Hematopoietic multipotent progenitor cell treated with erythropoietin and hydrocortisone succinate and interleukin-3 and kit ligand, for 17 days (in vitro differentiated cells): ENCODE measurements at regions not wholly inside any gene's neighbourhood (a gene's known extent, or its start where the extent isn't known, plus 50 kb on each side); places are given as distances from the start of the nearest gene placed in this dataset.
"Not testable (repeated sequence)": the region's sequence is repeated elsewhere in the genome, so short reads cannot be mapped to it uniquely, and the experiment has no call there.

Experiments used
- DNase-seq: peaks from one replicate; pipeline ENCODE4 v3.0.0-alpha.2; 2015; ENCODE audit warnings: low spot score

DNA sequence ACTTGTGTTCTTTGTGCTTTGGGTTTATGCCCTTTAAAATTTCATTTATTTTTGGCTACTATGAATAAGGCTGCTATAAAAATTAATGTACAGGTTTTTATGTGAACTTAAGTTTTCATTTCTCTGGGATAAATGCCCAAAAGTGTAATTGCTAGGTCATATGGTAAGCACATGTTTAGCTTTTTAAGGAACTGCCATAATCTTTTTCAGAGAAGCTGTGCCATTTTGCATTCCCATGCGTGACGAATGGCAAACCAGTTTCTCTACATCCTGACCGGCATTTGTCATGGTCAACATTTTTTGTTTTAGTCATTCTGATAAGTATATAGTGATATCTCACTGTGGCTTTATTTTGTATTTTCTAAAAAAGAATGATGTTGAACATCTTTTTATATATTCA is 236.0 kb upstream of the SGK1 start:
- no peak for DNase-seq

DNA sequence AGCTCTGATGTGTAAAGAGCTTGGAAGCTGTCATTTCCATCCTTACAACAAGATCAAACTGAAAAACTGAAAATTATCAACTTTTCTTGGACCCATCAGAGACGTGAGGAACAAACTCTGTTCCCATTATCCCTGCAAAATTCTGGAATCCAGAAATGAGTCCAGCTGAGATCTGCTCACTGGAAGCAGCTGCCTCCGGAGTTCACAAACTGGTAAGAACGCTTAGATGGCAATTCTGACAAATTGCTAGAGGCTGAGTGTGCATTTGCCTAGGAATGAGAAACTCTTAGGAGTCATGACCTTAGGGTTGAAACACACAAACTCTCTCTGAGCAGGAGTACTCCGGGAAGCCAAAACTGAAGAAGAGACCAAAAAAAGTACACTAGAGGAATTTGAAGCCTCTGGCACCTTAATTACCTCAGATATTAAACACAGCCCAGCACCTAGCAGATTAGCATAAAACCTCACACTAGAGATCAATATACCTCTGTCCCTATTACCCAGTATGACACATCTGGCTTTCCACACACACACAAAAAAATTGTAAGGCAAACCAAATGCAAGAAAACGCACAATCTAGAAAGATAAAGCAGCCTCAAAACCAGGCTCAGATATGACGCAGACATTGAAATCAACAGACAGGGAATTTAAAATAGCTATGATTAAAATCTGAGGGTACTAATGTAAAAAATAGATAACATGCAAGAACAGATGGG is 233.5 kb upstream of the SGK1 start:
- no peak for DNase-seq

DNA sequence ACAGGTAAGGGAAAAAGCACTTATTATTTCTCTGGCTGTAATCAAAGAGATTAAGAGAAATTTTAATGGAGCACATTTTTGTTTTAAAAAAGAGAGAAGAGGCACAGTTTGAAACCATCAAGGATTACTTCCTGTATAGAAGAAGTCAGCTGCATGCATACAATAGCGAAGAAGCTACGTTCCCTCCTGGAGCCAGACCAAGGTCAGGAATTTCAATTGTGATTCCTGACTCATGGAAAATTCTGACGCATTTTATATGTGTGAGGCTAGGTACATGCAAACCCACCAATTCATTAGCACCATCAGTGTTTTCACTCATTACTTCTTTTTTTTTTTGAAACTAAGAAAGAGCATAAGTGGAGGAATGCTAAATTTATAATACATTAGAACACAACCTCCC is 232.7 kb upstream of the SGK1 start:
- DNase-seq: no peak

DNA sequence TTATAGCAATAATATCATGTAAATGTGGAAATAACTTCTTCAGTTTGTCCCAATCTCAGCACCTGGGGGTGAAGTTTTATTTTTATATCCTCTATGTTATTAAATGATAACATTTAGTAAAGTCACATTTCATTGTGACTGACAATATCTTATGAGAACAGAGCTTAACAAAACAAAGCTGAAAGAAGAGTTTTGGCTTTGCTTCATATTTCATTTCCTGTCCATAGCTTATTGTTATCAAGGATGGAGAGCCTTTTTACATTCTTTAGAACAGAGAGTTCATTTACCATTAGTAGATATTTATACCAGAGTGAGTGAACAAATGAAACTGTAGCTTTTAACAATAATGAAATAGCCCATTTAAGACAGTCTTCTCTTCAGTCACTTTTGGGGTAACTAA is 231.9 kb upstream of the SGK1 start:
- no peak for DNase-seq

DNA sequence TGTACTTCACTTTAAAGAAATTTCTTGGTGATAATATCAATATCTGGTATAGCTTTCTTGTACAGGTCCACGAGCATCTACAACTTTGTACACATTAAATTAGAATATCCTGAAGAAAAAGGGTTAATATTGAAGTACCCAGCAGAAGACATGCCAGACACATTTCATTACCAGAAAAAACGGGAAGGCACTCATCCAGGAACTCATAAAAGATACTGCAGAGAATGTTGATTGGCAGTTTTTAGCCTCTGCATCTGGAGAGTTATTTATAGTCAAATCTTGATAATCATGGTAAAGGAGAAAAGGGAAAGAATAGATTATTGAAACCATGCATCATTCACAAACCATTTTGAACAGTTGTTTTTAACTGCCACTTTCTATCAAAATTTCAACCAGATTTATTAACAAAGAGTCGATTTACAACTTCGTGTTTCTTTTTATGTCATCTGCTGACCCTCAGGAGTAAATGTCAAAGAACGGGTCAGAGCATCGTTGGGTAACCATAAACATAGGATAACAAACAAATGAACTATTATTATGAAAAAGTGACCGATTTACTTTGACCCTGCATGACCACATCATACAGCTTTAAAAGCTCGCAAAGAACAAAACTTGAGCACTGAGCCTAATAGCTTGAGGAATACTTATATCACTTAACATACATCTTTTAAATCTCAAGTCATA is 229.2 kb upstream of the SGK1 start:
- DNase-seq: no peak

DNA sequence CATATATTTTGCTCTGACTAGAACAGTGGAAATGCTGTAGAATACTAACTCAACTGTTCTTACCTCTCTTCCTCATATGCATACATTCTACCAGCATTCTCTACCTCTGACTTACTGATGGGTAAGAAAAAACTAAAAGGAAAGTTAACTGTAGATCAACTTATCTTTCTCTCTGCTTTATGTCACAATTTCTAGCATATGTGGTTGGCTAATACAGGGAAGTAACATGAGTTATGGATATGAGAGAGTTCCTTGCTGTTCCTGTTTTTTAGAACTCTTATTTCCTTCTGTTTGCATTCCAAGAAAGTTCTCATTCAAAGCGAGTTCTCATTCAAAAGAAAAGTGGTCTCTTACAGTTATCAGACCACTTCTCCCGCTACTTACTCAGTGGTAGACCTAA is 226.8 kb upstream of the SGK1 start:
- DNase-seq: no peak

DNA sequence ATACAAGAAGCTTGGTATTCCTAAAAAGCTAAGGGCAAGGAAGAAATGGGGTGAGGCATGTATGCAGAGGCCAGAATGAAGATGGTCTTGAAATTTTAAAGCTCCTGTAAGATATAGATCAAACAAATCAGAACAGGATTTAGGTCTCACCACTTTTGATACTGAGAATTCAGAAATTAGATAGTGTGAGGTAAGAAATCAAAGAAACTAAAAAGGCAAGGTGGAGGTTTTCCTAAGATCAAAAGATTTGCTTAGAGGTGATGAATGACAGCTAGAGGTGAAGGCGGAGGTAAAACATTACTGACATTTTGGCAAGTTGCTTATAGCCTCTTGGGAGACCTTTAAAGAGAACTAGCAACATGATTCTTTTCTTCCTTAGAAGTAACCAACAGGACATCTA is 225.2 kb upstream of the SGK1 start:
- DNase-seq: no peak

DNA sequence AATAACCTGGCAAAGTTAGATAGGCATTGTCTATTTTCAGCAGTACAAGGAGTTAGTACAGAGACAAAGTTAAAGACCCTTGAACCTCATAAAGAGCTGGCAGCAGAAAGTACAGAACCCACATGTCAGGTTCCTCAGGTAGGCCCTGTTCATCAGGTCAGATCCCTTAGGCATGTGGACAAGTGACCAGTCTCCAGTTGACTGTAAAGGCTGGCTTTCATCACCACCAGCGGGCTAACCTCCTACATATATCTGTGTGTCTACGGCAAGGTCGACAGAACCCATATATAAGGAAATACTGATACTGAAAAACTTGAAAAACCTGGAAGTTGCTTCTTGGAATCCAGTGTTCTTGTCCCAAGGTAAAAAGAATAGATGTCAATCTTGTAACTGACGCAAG is 223.1 kb upstream of the SGK1 start:
- no peak for DNase-seq

DNA sequence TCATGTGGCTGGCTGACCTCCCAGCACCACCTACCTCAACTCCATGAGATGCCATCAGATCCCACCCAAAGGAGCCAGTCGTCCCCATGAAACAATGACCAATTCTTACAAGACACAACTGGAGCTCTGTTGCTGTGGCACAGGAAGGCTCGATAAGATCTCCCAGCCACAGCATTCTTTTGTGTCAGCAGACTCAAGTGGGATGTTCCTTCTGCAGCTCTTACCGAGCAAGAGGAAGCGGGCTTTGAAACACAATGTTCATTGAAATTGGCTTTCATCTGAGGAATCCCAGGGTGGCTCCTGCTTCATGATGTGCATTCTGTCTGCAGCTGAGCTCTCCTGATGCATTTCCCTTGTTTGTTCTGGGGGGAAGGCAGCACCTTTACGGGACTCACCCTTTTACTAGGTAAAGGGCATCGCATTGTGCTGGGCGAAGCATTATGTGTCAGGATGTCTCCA is 222.0 kb upstream of the SGK1 start:
- DNase-seq: no peak

DNA sequence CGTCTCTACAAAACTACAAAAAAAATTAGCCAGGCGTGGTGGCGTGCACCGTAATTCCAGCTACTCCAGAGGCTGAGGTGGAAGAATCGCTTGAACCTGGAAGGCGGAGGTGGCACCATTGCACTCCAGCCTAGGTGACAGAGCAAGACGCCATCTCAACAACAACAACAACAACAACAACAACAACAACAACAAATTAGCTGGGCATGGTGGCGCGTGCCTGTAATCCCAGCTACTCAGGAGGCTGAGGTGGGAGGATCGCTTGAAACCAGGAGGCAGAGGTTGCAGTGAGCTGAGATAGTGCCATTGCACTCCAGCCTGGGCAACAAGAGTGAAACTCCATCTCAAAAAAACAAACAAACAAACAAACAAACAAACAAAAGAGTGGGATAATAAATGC is 219.9 kb upstream of the SGK1 start:
- not testable (repeated sequence) for DNase-seq

DNA sequence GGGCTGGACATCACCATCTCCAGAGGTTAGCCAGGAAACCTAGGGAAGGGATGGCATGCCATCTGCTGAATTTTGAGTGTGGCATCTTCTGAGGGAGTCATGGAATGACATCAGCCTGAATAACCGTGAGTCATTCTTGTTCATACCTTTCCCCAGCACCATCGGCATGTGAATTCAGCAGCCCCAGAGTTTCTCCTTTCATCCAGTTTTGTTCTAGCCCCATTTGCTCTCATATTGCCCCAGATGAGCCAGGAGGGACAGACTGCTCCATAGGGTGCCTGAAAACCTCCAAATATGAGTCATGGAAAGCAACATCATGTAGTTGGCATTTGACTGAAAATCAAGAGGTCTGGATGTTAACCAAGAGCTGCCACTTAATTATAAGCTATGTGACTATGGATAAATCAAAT is 219.2 kb upstream of the SGK1 start:
- no peak for DNase-seq

DNA sequence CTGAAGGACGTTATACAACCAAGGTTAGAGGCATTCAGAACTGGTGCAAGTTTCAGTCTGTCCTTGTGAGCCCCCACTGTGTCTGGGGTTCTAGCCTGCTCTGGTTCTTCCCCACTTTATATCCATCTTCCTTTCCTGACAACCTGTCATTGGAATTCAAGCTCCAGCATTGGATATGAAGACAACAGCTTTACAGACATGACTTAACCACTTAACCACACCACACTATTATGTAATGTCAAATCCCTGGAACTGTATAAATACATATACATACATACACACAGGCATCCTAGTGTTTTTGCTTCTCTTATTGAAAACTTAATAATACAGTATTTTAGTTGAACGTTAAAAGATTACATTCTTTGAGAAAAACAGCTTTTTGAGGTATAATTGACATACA is 217.9 kb upstream of the SGK1 start:
- no peak for DNase-seq

DNA sequence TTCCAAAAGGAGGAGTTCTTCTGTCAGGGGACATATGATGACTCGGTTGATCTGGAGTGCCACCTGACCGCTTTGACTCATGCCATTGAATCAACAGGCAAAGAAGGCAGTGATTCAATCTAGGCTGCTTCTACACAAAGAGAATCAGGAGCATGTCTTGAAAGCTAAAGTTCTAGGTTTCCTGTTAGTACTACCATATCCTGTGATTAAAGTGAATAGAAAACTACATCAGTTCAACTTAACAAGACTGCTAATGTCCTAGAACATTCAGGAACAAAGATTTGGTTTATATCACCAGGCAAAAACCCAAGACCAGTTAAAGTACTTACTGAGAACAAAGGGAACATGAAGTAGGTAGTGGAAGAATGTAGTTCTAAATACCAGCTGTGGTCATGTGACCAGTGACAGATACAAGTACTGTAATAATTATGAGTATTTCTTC is 216.8 kb upstream of the SGK1 start:
- no peak for DNase-seq

DNA sequence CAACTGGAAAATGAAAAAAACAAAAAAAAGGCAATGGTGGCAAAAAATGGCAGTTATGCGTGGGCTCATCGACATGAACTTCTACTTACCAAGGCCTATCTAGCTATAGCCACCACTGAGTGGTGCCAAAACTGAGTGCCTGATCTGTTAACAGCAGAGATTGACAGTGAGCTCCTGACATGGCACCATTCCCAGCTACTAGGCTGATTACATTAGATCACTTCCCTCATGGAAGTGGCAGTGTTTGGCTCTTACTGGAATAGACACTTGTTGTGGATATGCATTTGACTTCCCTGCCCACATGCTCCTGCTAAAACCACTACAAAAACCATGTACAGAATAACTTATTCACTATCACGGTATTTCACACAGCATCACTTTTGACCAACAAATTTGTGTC is 216.1 kb upstream of the SGK1 start:
- DNase-seq: no peak

DNA sequence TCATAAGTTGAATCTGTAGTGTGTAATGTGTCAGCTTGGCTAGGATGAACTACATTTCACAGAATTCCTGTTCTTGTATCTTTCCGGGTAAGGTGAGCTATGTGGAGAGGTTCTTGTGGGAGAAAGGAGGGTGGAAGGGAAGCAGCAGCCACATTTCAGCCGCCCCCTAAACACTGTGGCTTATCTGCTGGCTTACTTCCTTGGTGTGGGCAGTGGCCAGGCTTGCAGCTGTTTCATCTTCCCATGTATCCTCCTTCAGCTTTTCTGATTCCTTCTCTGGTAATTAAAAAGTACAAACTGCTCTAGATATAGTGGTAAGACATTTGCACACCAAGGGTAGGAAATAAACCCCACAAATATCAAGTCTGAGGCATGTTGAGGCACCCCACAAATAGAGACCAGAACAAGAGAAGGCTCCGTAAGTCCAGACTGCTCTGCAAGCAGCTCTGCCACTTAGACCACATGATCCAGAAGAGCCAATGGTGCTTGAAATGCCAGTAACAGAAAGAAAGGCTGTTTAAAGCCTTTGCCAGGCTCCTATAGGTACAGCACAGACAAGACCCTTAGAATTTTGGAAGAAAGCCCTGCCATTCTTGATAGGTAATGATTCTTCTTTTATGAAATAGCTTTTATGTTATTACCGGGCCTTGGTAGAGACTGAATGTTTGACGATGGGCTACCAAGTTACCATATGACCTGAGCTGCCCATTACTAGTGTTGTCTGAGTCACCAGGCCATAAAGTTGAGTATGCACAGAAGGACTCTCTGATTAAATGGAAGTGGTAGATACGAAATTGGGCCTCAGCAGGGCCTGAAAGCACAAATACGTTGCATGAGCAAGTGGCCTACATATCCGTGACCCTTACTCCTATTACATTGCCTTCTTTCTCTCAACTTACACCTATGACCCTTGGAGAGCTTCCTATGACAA is 215.0 kb upstream of the SGK1 start:
- no peak for DNase-seq

DNA sequence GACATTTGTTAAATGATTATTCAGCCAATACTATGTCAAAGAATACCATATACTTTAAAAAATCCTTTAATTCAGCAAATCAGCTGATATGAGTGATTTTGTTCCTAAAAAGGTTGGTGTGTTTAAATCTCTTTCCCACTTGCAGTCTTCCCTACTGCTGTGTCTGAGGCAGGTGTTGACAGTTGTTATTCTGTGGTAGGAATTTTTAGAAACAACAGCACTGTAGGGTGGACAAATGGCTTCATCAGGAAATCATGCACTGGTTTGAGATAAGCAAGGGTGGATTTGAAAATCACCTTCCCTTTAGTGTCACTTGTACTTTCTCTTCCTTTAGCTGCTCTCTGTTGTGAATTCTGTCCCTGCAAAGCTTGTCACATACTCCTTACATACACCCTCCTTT is 213.7 kb upstream of the SGK1 start:
- DNase-seq: no peak

DNA sequence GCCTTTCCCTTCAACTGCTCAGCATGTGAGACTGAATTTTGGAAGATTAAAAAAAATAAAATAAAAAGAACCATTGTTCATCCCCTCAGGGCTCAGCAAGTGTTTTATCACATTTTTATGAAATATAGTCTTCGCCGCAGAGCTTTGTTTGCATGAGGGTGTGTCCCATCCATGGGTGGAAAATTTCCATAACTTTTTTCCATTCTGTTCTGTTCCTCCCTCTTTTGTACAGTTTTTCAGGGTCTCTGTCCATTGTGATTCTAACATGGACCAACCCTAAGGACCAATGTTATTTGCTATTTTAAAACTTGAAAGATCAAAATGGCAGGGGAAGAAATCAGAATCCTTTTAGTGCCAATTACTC is 213.3 kb upstream of the SGK1 start:
- no peak for DNase-seq

DNA sequence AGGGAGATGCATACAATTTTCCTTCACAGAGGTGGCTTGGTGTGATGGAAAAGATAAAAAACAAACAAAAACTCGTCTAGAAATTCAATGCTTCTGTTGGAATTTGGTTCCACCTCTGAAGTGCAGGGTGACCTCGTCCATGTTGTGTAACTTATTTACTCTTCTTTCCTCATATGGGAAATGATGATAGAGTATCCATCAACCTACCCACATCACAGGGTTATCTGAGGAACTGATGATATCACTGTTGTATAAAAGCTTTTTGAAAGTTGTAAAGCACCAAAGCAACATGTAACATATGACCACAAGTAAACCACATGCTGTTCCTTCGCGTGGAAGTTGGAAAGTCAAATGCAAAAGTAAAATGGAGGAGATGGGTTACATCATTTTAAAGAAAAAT is 212.0 kb upstream of the SGK1 start:
- DNase-seq: no peak

DNA sequence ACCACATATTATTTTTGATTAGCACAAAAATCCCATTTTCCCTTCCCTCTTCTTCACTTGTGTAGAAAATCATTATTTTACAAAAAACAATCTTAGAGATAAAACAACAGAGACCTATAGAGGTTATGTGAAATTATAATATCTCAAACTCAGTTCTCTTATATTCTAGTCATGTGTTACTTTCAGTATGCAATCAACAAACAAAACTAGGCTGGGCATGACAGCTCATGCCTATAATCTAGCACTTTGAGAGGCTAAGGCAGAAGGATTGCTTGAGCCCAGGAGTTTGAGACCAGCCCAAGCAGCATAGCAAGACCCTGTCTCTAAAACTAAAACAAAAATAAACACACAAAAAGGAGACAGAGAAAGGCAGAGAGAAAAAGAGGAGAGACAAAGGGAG is 211.4 kb upstream of the SGK1 start:
- DNase-seq: no peak

DNA sequence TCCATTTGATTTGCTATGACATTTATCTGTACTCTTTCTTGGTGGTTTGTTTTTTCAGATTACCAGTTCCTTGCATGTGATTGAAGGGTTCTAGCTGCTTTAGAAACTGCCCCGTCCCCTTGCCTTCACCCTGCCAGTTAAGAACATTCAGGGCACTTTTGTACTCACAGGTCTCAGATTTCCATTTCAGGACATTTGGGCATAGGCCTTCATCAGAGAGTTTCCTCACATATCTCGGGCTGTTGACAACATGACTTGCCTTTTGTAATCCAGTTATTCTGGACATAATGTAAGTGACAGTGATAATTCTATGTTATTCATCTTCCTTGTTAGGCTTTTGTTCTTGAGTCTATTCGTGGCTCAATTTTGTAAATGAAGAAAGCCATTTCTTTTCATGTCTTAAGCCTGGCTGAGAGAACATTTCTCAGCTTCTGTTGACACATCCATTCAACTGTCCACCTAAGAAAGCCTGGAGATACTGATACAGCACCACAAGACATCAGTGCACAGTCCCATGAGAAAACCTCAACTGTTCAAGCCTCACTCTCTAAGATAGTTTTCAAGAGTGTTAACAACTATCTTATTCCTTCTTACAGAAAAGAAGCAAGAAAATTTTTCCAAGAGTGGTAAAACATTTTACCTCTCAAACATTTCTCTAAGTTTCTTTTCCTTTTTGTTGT is 209.3 kb upstream of the SGK1 start:
- no peak for DNase-seq

DNA sequence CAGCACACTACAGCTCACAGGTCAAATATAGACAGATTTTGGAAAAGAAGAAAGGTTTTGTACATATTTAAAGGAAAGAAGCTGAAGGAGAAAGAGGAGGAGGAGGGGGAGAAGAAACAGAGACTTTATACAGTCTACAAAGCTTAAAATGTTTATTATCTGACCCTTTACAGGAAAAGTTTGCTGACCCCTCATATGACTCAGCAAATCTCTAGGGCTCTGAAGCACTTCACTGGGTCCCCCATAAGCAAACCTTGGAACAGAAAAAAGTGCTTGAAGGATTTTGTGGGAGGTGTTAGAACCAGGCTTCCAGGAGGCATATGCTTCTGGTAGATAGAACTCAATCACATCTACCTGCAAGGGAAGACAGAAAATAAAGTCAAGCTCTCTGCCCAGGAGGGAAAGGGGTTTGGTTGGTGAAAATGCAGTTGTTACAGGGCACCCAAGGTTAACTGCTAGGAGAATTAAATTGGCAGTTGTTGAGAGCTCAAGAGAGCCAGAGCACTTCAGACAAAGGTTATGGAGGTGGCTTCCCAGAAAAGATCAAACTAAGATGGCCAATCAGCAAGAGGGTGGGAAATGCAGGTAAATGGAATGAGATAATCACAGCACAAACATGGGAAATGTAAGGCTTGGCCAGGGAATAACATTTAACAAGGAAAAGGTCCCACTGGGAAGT is 207.4 kb upstream of the SGK1 start:
- no peak for DNase-seq
